ENCODE measurements at regions not wholly inside any gene's neighbourhood (a gene's known extent, or its start where the extent isn't known, plus 50 kb on each side); places are given as distances from the start of the nearest gene placed in this dataset.

GRCh38 chr6:163842467-163842866 is 427.9 kb downstream of the QKI start:
- TF ChIP-seq CTCF (IDR thresholded peaks at IDR 0.05) (no peak), POLR2A (IDR thresholded peaks at IDR 0.05) (no peak)
